Neuronal stem cell (in vitro differentiated cells): ENCODE measurements at regions not wholly inside any gene's neighbourhood (a gene's known extent, or its start where the extent isn't known, plus 50 kb on each side); places are given as distances from the start of the nearest gene placed in this dataset.
"Not testable (repeated sequence)": the region's sequence is repeated elsewhere in the genome, so short reads cannot be mapped to it uniquely, and the experiment has no call there.

Source experiments
- DNase-seq: peaks from one replicate; pipeline ENCODE4 v3.0.0-alpha.2; 2013; ENCODE audit warnings: low spot score
- H2AFZ ChIP-seq: one replicate; pipeline ENCODE4 v1.6.1; 2013; ENCODE audit warnings: mild to moderate bottlenecking, low read length, inconsistent platforms
- H2AK5ac ChIP-seq: 2 replicates; pipeline ENCODE4 v1.6.1; 2013; ENCODE audit warnings: low read depth, mild to moderate bottlenecking, inconsistent platforms, low read length, moderate library complexity, mixed read lengths
- H2BK120ac ChIP-seq: 2 replicates; pipeline ENCODE4 v1.6.1; 2013; ENCODE audit warnings: low read depth, mild to moderate bottlenecking, inconsistent platforms, low read length, moderate library complexity, mixed read lengths
- H2BK12ac ChIP-seq: one replicate; pipeline ENCODE4 v1.6.1; 2013; ENCODE audit warnings: low read length, inconsistent platforms
- H2BK15ac ChIP-seq: 2 replicates; pipeline ENCODE4 v1.6.1; 2013; ENCODE audit warnings: mild to moderate bottlenecking, low read length, inconsistent platforms, mixed read lengths
- H2BK5ac ChIP-seq: one replicate; pipeline ENCODE4 v1.6.1; 2013; ENCODE audit warnings: inconsistent platforms, mild to moderate bottlenecking, low read length, moderate library complexity
- H3K14ac ChIP-seq: one replicate; pipeline ENCODE4 v1.6.1; 2013; ENCODE audit warnings: low read length, inconsistent platforms
- H3K18ac ChIP-seq: 2 replicates; pipeline ENCODE4 v1.6.1; 2013; ENCODE audit warnings: low read length, inconsistent platforms
- H3K23ac ChIP-seq: 2 replicates; pipeline ENCODE4 v1.6.1; 2013; ENCODE audit warnings: low read depth, mild to moderate bottlenecking, mixed read lengths, low read length, inconsistent platforms; ENCODE audit not compliant: poor library complexity
- H3K27ac ChIP-seq: replicated peaks from 3 replicates; pipeline ENCODE4 v1.5.1; 2013; ENCODE audit warnings: low read length, inconsistent platforms
- H3K27me3 ChIP-seq, 3 experiments: 2 replicates each; pipeline ENCODE4 v1.6.1; 2013; ENCODE audit warnings: low read length in 3 of 3, mild to moderate bottlenecking in 2 of 3, inconsistent platforms in 1 of 3, low read depth in 1 of 3, mixed read lengths in 1 of 3, moderate library complexity in 1 of 3; ENCODE audit not compliant: control insufficient read depth in 3 of 3, insufficient read depth in 3 of 3
- H3K36me3 ChIP-seq, 2 donors: replicated peaks in 1 of 2; 2 replicates each; pipeline ENCODE4 v1.6.1; 2013; ENCODE audit warnings: low read length in 2 of 2; ENCODE audit not compliant: control insufficient read depth in 2 of 2, insufficient read depth in 2 of 2
- H3K4ac ChIP-seq: 2 replicates; pipeline ENCODE4 v1.6.1; 2013; ENCODE audit warnings: inconsistent platforms, mild to moderate bottlenecking, low read length, moderate library complexity
- H3K4me1 ChIP-seq, 2 donors: 1 replicate in 1 of 2; 2 replicates in 1 of 2; pipeline ENCODE4 v1.6.1; 2013; ENCODE audit warnings: low read length in 2 of 2, low read depth in 1 of 2; ENCODE audit not compliant: control insufficient read depth in 2 of 2, insufficient read depth in 1 of 2
- H3K4me2 ChIP-seq: one replicate; pipeline ENCODE4 v1.6.1; 2013; ENCODE audit warnings: mild to moderate bottlenecking, low read length, inconsistent platforms; ENCODE audit not compliant: insufficient read depth, poor library complexity, severe bottlenecking
- H3K4me3 ChIP-seq, 2 donors: 2 replicates each; pipeline ENCODE4 v1.5.1; 2013; ENCODE audit warnings: low read length in 2 of 2, mild to moderate bottlenecking in 2 of 2, inconsistent platforms in 1 of 2, moderate library complexity in 1 of 2
- H3K79me1 ChIP-seq: one replicate; pipeline ENCODE4 v1.6.1; 2013; ENCODE audit warnings: low read depth, mild to moderate bottlenecking, inconsistent platforms, low read length, moderate library complexity
- H3K9ac ChIP-seq: one replicate; pipeline ENCODE4 v1.6.1; 2013; ENCODE audit warnings: mild to moderate bottlenecking, low read depth, low read length, inconsistent platforms; ENCODE audit not compliant: poor library complexity
- H3K9me3 ChIP-seq, 2 donors: replicated peaks in 1 of 2; 2 replicates each; pipeline versions ENCODE3 to v1.6.1; 2013; ENCODE audit warnings: low read length in 2 of 2, mild to moderate bottlenecking in 2 of 2, inconsistent platforms in 1 of 2, low read depth in 1 of 2, mixed read lengths in 1 of 2, moderate library complexity in 1 of 2; ENCODE audit not compliant: control insufficient read depth in 2 of 2, insufficient read depth in 1 of 2
- H4K8ac ChIP-seq: one replicate; pipeline ENCODE4 v1.6.1; 2013; ENCODE audit warnings: low read depth, mild to moderate bottlenecking, inconsistent platforms, low read length, moderate library complexity
- H4K91ac ChIP-seq: one replicate; pipeline ENCODE4 v1.6.1; 2013; ENCODE audit warnings: low read length, low read depth, mild to moderate bottlenecking, inconsistent platforms; ENCODE audit not compliant: poor library complexity
- WGBS, 2 donors: extraction: QIAGEN DNeasy Blood & Tissue Kit; methylation state at CpG; one replicate each; pipeline ENCODE4 v1.1.7; 2013; ENCODE audit warnings: missing lambda C conversion rate in 2 of 2, mixed read lengths in 1 of 2; ENCODE audit not compliant: insufficient read length in 2 of 2, insufficient replicate concordance in 1 of 2; ENCODE audit errors: extremely low coverage in 2 of 2; 5-methylcytosine and 5-hydroxymethylcytosine counted together

DNA sequence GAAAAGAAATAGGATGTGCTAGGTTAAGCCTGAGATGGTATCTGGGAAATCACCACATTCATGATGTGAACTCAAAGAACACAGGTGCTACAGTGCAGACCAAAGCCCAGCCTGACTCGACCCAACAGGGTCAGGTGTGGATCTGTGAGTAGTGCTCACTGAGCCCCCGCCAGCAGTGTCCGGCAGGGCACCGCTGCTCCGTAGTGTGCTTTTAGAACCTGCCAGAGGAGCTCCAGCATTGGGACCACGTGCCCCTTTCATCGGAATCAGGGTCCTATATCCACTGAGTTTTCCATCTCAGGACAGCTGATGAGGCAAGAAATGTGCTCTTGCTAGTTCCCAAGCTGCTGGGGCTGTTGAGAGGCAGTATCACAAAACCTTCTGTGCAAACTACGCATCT lies 74.4 kb downstream of the NBPF8 start:
- WGBS, 2 donors = no CpG with 5 or more reads among the region's 8 CpGs
- not testable (repeated sequence) for H3K4me3 ChIP-seq

DNA sequence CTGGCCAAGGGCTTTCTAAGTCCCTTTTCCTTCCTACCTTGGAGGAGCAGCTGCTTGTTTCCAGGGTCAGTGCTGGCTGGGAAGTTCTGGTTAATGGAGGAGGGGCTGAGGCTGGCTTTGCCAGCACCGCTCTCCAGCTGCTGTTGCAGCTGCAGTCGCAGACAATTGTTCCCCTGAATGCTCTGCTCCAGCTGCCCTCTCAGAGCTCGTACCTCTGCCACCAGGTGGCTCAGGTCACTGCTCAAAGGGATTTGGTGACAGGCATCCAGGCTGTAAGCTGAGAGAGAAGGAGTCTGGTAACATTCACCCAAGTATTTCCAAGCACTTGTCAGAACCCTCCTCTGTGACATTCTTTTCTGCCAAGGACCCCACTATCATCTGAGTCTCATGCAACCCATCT lies 82.3 kb downstream of the NBPF8 start:
- no CpG with 5 or more reads among the region's 3 CpGs for WGBS, 2 donors

More for the DNA sequence above, 74.4 kb downstream of the NBPF8 start:
- H3K9ac ChIP-seq, DNase-seq, H3K27ac ChIP-seq, H3K9me3 ChIP-seq, H3K14ac ChIP-seq, H3K4me2 ChIP-seq, H3K36me3 ChIP-seq, H2BK120ac ChIP-seq, H3K23ac ChIP-seq, H4K8ac ChIP-seq, H2BK15ac ChIP-seq, H3K18ac ChIP-seq, H3K4me1 ChIP-seq, H2AFZ ChIP-seq, H3K79me1 ChIP-seq, H3K4ac ChIP-seq, H3K27me3 ChIP-seq, H2BK12ac ChIP-seq, H2AK5ac ChIP-seq, H2BK5ac ChIP-seq, H4K91ac ChIP-seq: not testable (repeated sequence)

GRCh38 chr1:120503284-120503683 lies 88.4 kb downstream of the NBPF8 start:
- H2AK5ac ChIP-seq = not testable (repeated sequence)

More for the DNA sequence above, 82.3 kb downstream of the NBPF8 start:
- H3K79me1 ChIP-seq, H3K18ac ChIP-seq, H3K4ac ChIP-seq, H3K4me3 ChIP-seq, H2BK12ac ChIP-seq, H2BK15ac ChIP-seq, H2AK5ac ChIP-seq, H3K36me3 ChIP-seq, H3K9ac ChIP-seq, H3K9me3 ChIP-seq, H4K8ac ChIP-seq, H3K27me3 ChIP-seq, H3K4me2 ChIP-seq, H3K4me1 ChIP-seq, H3K14ac ChIP-seq, H4K91ac ChIP-seq, H2BK120ac ChIP-seq, DNase-seq, H2AFZ ChIP-seq, H3K23ac ChIP-seq, H2BK5ac ChIP-seq, H3K27ac ChIP-seq: not testable (repeated sequence)

DNA sequence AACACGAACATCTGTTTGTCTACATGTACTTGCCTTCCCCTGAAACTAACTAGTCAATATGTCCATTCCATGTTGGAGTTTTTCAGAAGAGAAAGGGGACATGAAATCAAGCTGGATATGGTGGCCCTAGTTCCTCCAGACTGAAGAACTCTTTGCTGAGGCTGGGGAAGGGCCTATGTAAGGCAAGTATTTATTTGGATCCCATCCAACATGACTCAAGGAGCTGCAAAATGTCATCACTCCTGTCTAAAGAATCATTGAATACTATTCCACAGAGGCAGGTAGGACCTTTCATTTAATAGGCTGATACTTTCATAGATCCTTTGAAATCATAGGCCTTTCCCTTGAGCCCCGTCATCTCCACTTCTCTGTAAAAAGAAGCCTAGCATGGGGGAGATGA lies 91.5 kb downstream of the NBPF8 start:
- H3K36me3 ChIP-seq, H4K91ac ChIP-seq, H2AFZ ChIP-seq, H3K18ac ChIP-seq, H2BK12ac ChIP-seq, H2BK15ac ChIP-seq, H3K14ac ChIP-seq, DNase-seq, H3K23ac ChIP-seq, H3K4me3 ChIP-seq, H3K4ac ChIP-seq, H3K27me3 ChIP-seq, H2BK5ac ChIP-seq, H4K8ac ChIP-seq, H2BK120ac ChIP-seq, H3K9ac ChIP-seq, H3K4me1 ChIP-seq, H3K9me3 ChIP-seq, H3K27ac ChIP-seq, H3K79me1 ChIP-seq, H3K4me2 ChIP-seq, H2AK5ac ChIP-seq: not testable (repeated sequence)
- WGBS, 2 donors = no CpG with 5 or more reads among the region's 2 CpGs

More at GRCh38 chr1:120503284-120503683, 88.4 kb downstream of the NBPF8 start:
- not testable (repeated sequence) for H2BK120ac ChIP-seq, H3K4me2 ChIP-seq, DNase-seq, H2BK12ac ChIP-seq, H3K4me1 ChIP-seq, H3K9me3 ChIP-seq, H4K91ac ChIP-seq, H4K8ac ChIP-seq, H3K23ac ChIP-seq, H3K9ac ChIP-seq, H3K27ac ChIP-seq, H3K4me3 ChIP-seq, H3K4ac ChIP-seq, H2BK5ac ChIP-seq, H3K14ac ChIP-seq, H2AFZ ChIP-seq, H3K36me3 ChIP-seq, H2BK15ac ChIP-seq, H3K79me1 ChIP-seq, H3K27me3 ChIP-seq, H3K18ac ChIP-seq
- WGBS, 2 donors = no CpG with 5 or more reads among the region's 3 CpGs
